Panc1 (cell line): ENCODE measurements at regions not wholly inside any gene's neighbourhood (a gene's known extent, or its start where the extent isn't known, plus 50 kb on each side); places are given as distances from the start of the nearest gene placed in this dataset.

Experiments
- ATAC-seq: fragments of 200-7000 bp; cut with Tn5 transposase; 2 replicates; pipeline ENCODE4 v1.9.1; 2020; ENCODE audit warnings: mild to moderate bottlenecking, moderate library complexity
- BruUV-seq: library from RNA; stranded (reverse); fragments of 400-500 nt; replicated peaks from 2 replicates; lab custom pipeline; 2021; lab: Mats Ljungman, UMichigan
- CTCF ChIA-PET: fragments of 300-600 bp; sonication (Branson Sonifier 250); formaldehyde crosslinking; loops from one replicate; lab custom pipeline; 2022; ENCODE audit warnings: antibody characterized with exemption; lab: Charles Lee
- POLR2A ChIA-PET: fragments of 300-600 bp; sonication (Branson Sonifier 250); formaldehyde crosslinking; loops from one replicate; lab custom pipeline; 2022; ENCODE audit warnings: antibody characterized with exemption; lab: Charles Lee
- DNase-seq: peaks from one replicate; pipeline ENCODE4 v3.0.0-alpha.2; 2010; ENCODE audit warnings: low read depth, low spot score
- H3K27ac ChIP-seq: 2 replicates; pipeline ENCODE4 v1.5.1; 2011; ENCODE audit warnings: mild to moderate bottlenecking, low read length, inconsistent platforms
- H3K27me3 ChIP-seq: fragments of 200-500 bp; sonication (Bioruptor generic); 2 replicates; pipeline ENCODE4 v1.6.0; 2014; ENCODE audit warnings: low read length, inconsistent platforms; ENCODE audit not compliant: control insufficient read depth, insufficient read depth
- H3K36me3 ChIP-seq: fragments of 200-500 bp; sonication (Bioruptor generic); 2 replicates; pipeline ENCODE4 v1.5.1; 2014; ENCODE audit warnings: inconsistent platforms, mild to moderate bottlenecking, low read length, moderate library complexity; ENCODE audit not compliant: control insufficient read depth, insufficient read depth
- H3K4me1 ChIP-seq: 2 replicates; pipeline ENCODE4 v1.5.1; 2011; ENCODE audit warnings: inconsistent platforms, mild to moderate bottlenecking, low read length, moderate library complexity; ENCODE audit not compliant: control insufficient read depth, insufficient read depth
- H3K4me3 ChIP-seq, 2 experiments: 2 replicates each; pipeline ENCODE4 v1.5.1; 2011 to 2012; ENCODE audit warnings: low read depth in 2 of 2, low read length in 2 of 2, mild to moderate bottlenecking in 2 of 2, inconsistent platforms in 1 of 2, moderate library complexity in 1 of 2
- H3K9me3 ChIP-seq: fragments of 200-500 bp; sonication (Bioruptor generic); 2 replicates; pipeline ENCODE4 v1.5.1; 2014; ENCODE audit warnings: low read depth, mild to moderate bottlenecking, inconsistent platforms, low read length, moderate library complexity; ENCODE audit not compliant: control insufficient read depth, insufficient read depth
- CTCF ChIP-seq: fragments of 450-650 bp; IDR thresholded peaks from 2 replicates; pipeline ENCODE4 v1.5.1; 2017; ENCODE audit warnings: mild to moderate bottlenecking
- POLR2AphosphoS5 ChIP-seq: IDR thresholded peaks from 2 replicates; pipeline ENCODE4 v1.6.1; 2012; ENCODE audit warnings: mild to moderate bottlenecking, low read depth, low read length, moderate library complexity
- REST ChIP-seq, 2 experiments: IDR thresholded peaks; 2 replicates each; pipeline ENCODE4 v1.6.1; 2011 to 2012; ENCODE audit warnings: low read depth in 2 of 2, control low read depth in 1 of 2, low read length in 1 of 2, mild to moderate bottlenecking in 1 of 2, moderate library complexity in 1 of 2; ENCODE audit not compliant: insufficient read depth in 1 of 2
- SIN3A ChIP-seq: IDR thresholded peaks from 2 replicates; pipeline ENCODE4 v1.6.1; 2012; ENCODE audit warnings: low read depth, mild to moderate bottlenecking, low read length, moderate library complexity, borderline replicate concordance; ENCODE audit not compliant: insufficient read depth
- TCF7L2 ChIP-seq: IDR thresholded peaks from 2 replicates; pipeline ENCODE4 v1.6.1; 2011; ENCODE audit warnings: mild to moderate bottlenecking, low read depth, low read length, inconsistent platforms
- in situ Hi-C: cut with HindIII; loops from 2 replicates; pipeline ENCODE4 v1.10.0; 2016; ENCODE audit warnings: low sequenced_read_pairs, low pct_unique_long_range_greater_than_20kb
- intact Hi-C: fragments of 100-400 bp; cut with micrococcal nuclease; formaldehyde crosslinking; loops from one replicate; pipeline ENCODE4 v1.10.0; 2022; ENCODE audit not compliant: unreplicated experiment

- ATAC-seq (no peak), DNase-seq (no peak)
- Histone ChIP-seq H3K27me3 (no peaks in the 10 kb centered on the region), H3K36me3 (no peaks in the 10 kb centered on the region), H3K9me3 (no peaks in the 10 kb centered on the region), H3K4me3 (no peak overlapping the region), H3K27ac (no peak overlapping the region), H3K4me1 (no peaks in the 10 kb centered on the region)
- in situ Hi-C loops (no loop called here), intact Hi-C loops (no loop called here)
- no TSS peak for BruUV-seq
- CTCF ChIA-PET, result no interaction called here
- POLR2A ChIA-PET, result no interaction called here
- TF ChIP-seq CTCF, result no peak
- no peak for TF ChIP-seq REST (IDR thresholded peaks at IDR 0.05; ENCODE audit: insufficient read depth in 1 of 2, low read depth in 2 of 2, low read length in 1 of 2)
- no peak for TF ChIP-seq POLR2AphosphoS5
- no peak for TF ChIP-seq TCF7L2
- no peak for TF ChIP-seq SIN3A
Observed at GRCh38 chr3:68328049-68328448, 604.3 kb downstream of the TAFA4 start.

- Histone ChIP-seq H3K27me3 (no peaks in the 10 kb centered on the region), H3K9me3 (no peaks in the 10 kb centered on the region), H3K36me3 (no peaks in the 10 kb centered on the region), H3K4me1 (no peaks in the 10 kb centered on the region), H3K27ac (no peak overlapping the region), H3K4me3 (no peak overlapping the region)
- in situ Hi-C loops, result no loop called here
- POLR2A ChIA-PET, result no interaction called here
- no TSS peak for BruUV-seq
- intact Hi-C loops, result no loop called here
- ATAC-seq, result no peak
- CTCF ChIA-PET, result no interaction called here
- TF ChIP-seq TCF7L2 (no peak), POLR2AphosphoS5 (no peak), SIN3A (no peak), CTCF (no peak), REST (IDR thresholded peaks at IDR 0.05; ENCODE audit: insufficient read depth in 1 of 2, low read depth in 2 of 2, low read length in 1 of 2) (no peak)
- no peak for DNase-seq
Observed at GRCh38 chr3:68315964-68316363, 616.4 kb downstream of the TAFA4 start.
